WTC11 (cell line): ENCODE measurements at regions not wholly inside any gene's neighbourhood (a gene's known extent, or its start where the extent isn't known, plus 50 kb on each side); places are given as distances from the start of the nearest gene placed in this dataset.

Experiments
- ATAC-seq: fragments of 200-7000 bp; cut with Tn5 transposase; 2 replicates; pipeline ENCODE4 v1.10.0; 2021; ENCODE audit warnings: mild to moderate bottlenecking, moderate library complexity
- CTCF ChIA-PET: fragments of 300-600 bp; sonication (Branson Sonifier 250); formaldehyde crosslinking; loops from one replicate; lab custom pipeline; 2021; ENCODE audit warnings: antibody characterized with exemption; lab: Charles Lee
- POLR2A ChIA-PET: fragments of 350-600 bp; sonication (Branson Sonifier 250); formaldehyde crosslinking; loops from one replicate; lab custom pipeline; 2021; ENCODE audit warnings: antibody characterized with exemption; lab: Charles Lee
- DNase-seq: peaks from one replicate; pipeline ENCODE4 v3.0.0; 2021; ENCODE audit warnings: low spot score
- H3K27ac Mint-ChIP-seq: 2 replicates; pipeline ENCODE4 v1.8.0; 2021; ENCODE audit warnings: mixed read lengths
- H3K27me3 Mint-ChIP-seq: 2 replicates; pipeline ENCODE4 v1.8.0; 2021; ENCODE audit warnings: low read depth, mild to moderate bottlenecking, moderate library complexity, mixed read lengths
- H3K36me3 Mint-ChIP-seq: 2 replicates; pipeline ENCODE4 v1.8.0; 2021; ENCODE audit warnings: mixed read lengths
- H3K4me1 Mint-ChIP-seq: 2 replicates; pipeline ENCODE4 v1.8.0; 2022; ENCODE audit warnings: mixed read lengths
- H3K4me3 Mint-ChIP-seq: 2 replicates; pipeline ENCODE4 v1.8.0; 2021; ENCODE audit warnings: mild to moderate bottlenecking, moderate library complexity, mixed read lengths
- H3K9me3 Mint-ChIP-seq: 2 replicates; pipeline ENCODE4 v1.8.0; 2021; ENCODE audit warnings: mixed read lengths
- CTCF ChIP-seq: fragments of 200-600 bp; IDR thresholded peaks from 2 replicates; pipeline ENCODE4 v1.8.0; 2022; ENCODE audit warnings: antibody characterized with exemption
- FOXP4 ChIP-seq: sonication (generic); formaldehyde crosslinking; IDR thresholded peaks from 2 replicates; pipeline ENCODE4 v1.8.0; 2022; ENCODE audit warnings: mild to moderate bottlenecking, missing genetic modification reagents
- GABPB1 ChIP-seq: sonication (generic); formaldehyde crosslinking; IDR thresholded peaks from 2 replicates; pipeline ENCODE4 v1.8.1; 2023; ENCODE audit warnings: mild to moderate bottlenecking, missing genetic modification reagents
- JAZF1 ChIP-seq: fragments of 250-450 bp; sonication (Bioruptor Pico); IDR thresholded peaks from 2 replicates; pipeline ENCODE4 v1.9.0; 2021; ENCODE audit warnings: moderate library complexity, mild to moderate bottlenecking, inconsistent platforms
- MLX ChIP-seq: sonication (generic); formaldehyde crosslinking; IDR thresholded peaks from 2 replicates; pipeline ENCODE4 v1.8.1; 2023; ENCODE audit warnings: mild to moderate bottlenecking, missing genetic modification reagents, moderate library complexity
- NFYB ChIP-seq: sonication (generic); formaldehyde crosslinking; conservative IDR thresholded peaks from 2 replicates; pipeline ENCODE4 v1.8.0; 2022; ENCODE audit warnings: low read depth, missing genetic modification reagents
- NR3C1 ChIP-seq: sonication (generic); formaldehyde crosslinking; conservative IDR thresholded peaks from 2 replicates; pipeline ENCODE4 v1.8.1; 2023; ENCODE audit warnings: low read depth, mild to moderate bottlenecking, missing genetic modification reagents
- PRDM15 ChIP-seq: sonication (generic); formaldehyde crosslinking; IDR thresholded peaks from 2 replicates; pipeline ENCODE4 v1.8.0; 2022; ENCODE audit warnings: missing genetic modification reagents
- RELA ChIP-seq: sonication (generic); formaldehyde crosslinking; IDR thresholded peaks from 2 replicates; pipeline ENCODE4 v1.8.1; 2022; ENCODE audit warnings: missing genetic modification reagents, mild to moderate bottlenecking, borderline replicate concordance
- TEAD4 ChIP-seq: sonication (generic); formaldehyde crosslinking; IDR thresholded peaks from 2 replicates; pipeline ENCODE4 v1.8.0; 2022; ENCODE audit warnings: mild to moderate bottlenecking, missing genetic modification reagents
- USF2 ChIP-seq: sonication (generic); formaldehyde crosslinking; IDR thresholded peaks from 2 replicates; pipeline ENCODE4 v1.8.1; 2023; ENCODE audit warnings: mild to moderate bottlenecking, missing genetic modification reagents, moderate library complexity
- ZBTB43 ChIP-seq: sonication (generic); formaldehyde crosslinking; IDR thresholded peaks from 2 replicates; pipeline ENCODE4 v1.8.1; 2023; ENCODE audit warnings: mild to moderate bottlenecking, missing genetic modification reagents
- ZNF121 ChIP-seq: sonication (generic); formaldehyde crosslinking; IDR thresholded peaks from 2 replicates; pipeline ENCODE4 v1.8.0; 2023; ENCODE audit warnings: missing genetic modification reagents
- ZNF317 ChIP-seq: sonication (generic); formaldehyde crosslinking; IDR thresholded peaks from 2 replicates; pipeline ENCODE4 v1.8.1; 2023; ENCODE audit warnings: low read depth, mild to moderate bottlenecking, moderate library complexity, missing genetic modification reagents, borderline replicate concordance
- ZNF396 ChIP-seq: fragments of 250-450 bp; sonication (Bioruptor Pico); IDR thresholded peaks from 2 replicates; pipeline ENCODE4 v1.8.0; 2021; ENCODE audit warnings: mild to moderate bottlenecking, moderate library complexity, borderline replicate concordance
- ZNF423 ChIP-seq: fragments of 250-450 bp; sonication (Bioruptor Pico); IDR thresholded peaks from 2 replicates; pipeline ENCODE4 v2.1.2; 2022; ENCODE audit warnings: mild to moderate bottlenecking, moderate library complexity
- ZNF425 ChIP-seq: fragments of 250-450 bp; sonication (Bioruptor Pico); conservative IDR thresholded peaks from 2 replicates; pipeline ENCODE4 v1.9.0; 2021; ENCODE audit warnings: mild to moderate bottlenecking
- TF ChIP-seq, protein P1 (sequence below): sonication (generic); formaldehyde crosslinking; IDR thresholded peaks from 2 replicates; pipeline ENCODE4 v1.8.1; 2022; ENCODE audit warnings: mild to moderate bottlenecking, moderate library complexity, missing genetic modification reagents

- TF ChIP-seq USF2 (CRISPR knock-in tag) (no peak), GABPB1 (no peak), PRDM15 (no peak), ZNF396 (CRISPR knock-in tag) (no peak), ZNF121 (CRISPR knock-in tag) (no peak)
Observed at GRCh38 chr3:25985621-25986020, 195.7 kb downstream of the OXSM start (continued).

GRCh38 chr3:25992606-25993005, 202.7 kb downstream of the OXSM start:
- Mint-ChIP-seq H3K4me3 (no peak overlapping the region), H3K4me1 (no peaks in the 10 kb centered on the region), H3K27me3 (no peaks in the 10 kb centered on the region; the same call in 1 of the 2 replicates), H3K9me3 (peaks cover 60% of the 10 kb centered on the region), H3K36me3 (peaks cover 21% of the 10 kb centered on the region), H3K27ac (no peak overlapping the region)
- ChIA-PET POLR2A (no interaction called here), CTCF (no interaction called here)
- no peak for TF ChIP-seq MLX (CRISPR knock-in tag)
- TF ChIP-seq ZNF425 (CRISPR knock-in tag) = no peak
- TF ChIP-seq TEAD4 (CRISPR knock-in tag) = no peak
- TF ChIP-seq ZNF317 = peak; percentile 89
- no peak for TF ChIP-seq NFYB (CRISPR knock-in tag)
- TF ChIP-seq ZNF423 (CRISPR knock-in tag) = no peak
- TF ChIP-seq CTCF = no peak
- no peak for TF ChIP-seq RELA
- DNase-seq = no peak
- no peak for ATAC-seq

GRCh38 chr3:26004172-26004571, 214.3 kb downstream of the OXSM start:
- ATAC-seq = no peak
- no peaks in the 10 kb centered on the region for H3K4me1 Mint-ChIP-seq
- ChIA-PET CTCF (no interaction called here), POLR2A (no interaction called here)
- H3K9me3 Mint-ChIP-seq = peaks cover 18% of the 10 kb centered on the region
- H3K27ac Mint-ChIP-seq = no peak overlapping the region
- H3K27me3 Mint-ChIP-seq = no peaks in the 10 kb centered on the region
- H3K36me3 Mint-ChIP-seq = peaks cover 10% of the 10 kb centered on the region
- no peak for DNase-seq
- no peak overlapping the region for H3K4me3 Mint-ChIP-seq
- TF ChIP-seq, protein P1, sequence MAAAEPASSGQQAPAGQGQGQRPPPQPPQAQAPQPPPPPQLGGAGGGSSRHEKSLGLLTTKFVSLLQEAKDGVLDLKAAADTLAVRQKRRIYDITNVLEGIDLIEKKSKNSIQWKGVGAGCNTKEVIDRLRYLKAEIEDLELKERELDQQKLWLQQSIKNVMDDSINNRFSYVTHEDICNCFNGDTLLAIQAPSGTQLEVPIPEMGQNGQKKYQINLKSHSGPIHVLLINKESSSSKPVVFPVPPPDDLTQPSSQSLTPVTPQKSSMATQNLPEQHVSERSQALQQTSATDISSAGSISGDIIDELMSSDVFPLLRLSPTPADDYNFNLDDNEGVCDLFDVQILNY = no peak
- TF ChIP-seq JAZF1 (no peak), ZBTB43 (CRISPR knock-in tag) (no peak), FOXP4 (CRISPR knock-in tag) (no peak), NR3C1 (CRISPR knock-in tag) (no peak)
- TF ChIP-seq, all 79 proteins: peak for 0
